ENCODE measurements at regions not wholly inside any gene's neighbourhood (a gene's known extent, or its start where the extent isn't known, plus 50 kb on each side); places are given as distances from the start of the nearest gene placed in this dataset.
"Not testable (repeated sequence)": the region's sequence is repeated elsewhere in the genome, so short reads cannot be mapped to it uniquely, and the experiment has no call there.

- Histone ChIP-seq H3K4me3 (ENCODE audit: low read length) (no peak overlapping the region), H3K4me1 (ENCODE audit: control insufficient read depth, insufficient read depth, low read length) (peaks cover 14% of the 10 kb centered on the region), H3K27ac (ENCODE audit: low read length) (no peak overlapping the region), H3K9me3 (replicated peaks; ENCODE audit: control insufficient read depth, low read depth, low read length) (no peaks in the 10 kb centered on the region), H3K36me3 (ENCODE audit: control insufficient read depth, insufficient read depth, low read length) (no peaks in the 10 kb centered on the region), H3K27me3 (ENCODE audit: control insufficient read depth, insufficient read depth, low read length) (peaks cover 27% of the 10 kb centered on the region)
- WGBS (ENCODE audit: insufficient coverage) = 1% methylated on average over 44 of the region's 44 CpGs
- peak; percentile 1 for DNase-seq
Observed at GRCh38 chr9:97220894-97221477, 86.5 kb upstream of the CCDC180 start.

GRCh38 chr9:97220396-97220795 is 87.1 kb upstream of the CCDC180 start:
- not testable (repeated sequence) for H3K9me3 ChIP-seq (replicated peaks; ENCODE audit: control insufficient read depth, low read depth, low read length); H3K36me3 ChIP-seq (ENCODE audit: control insufficient read depth, insufficient read depth, low read length); DNase-seq; H3K4me3 ChIP-seq (ENCODE audit: low read length); H3K27ac ChIP-seq (ENCODE audit: low read length)
- H3K27me3 ChIP-seq (ENCODE audit: control insufficient read depth, insufficient read depth, low read length) = peaks cover 27% of the 10 kb centered on the region
- no CpG with 5 or more reads among the region's 3 CpGs for WGBS (ENCODE audit: insufficient coverage)
- H3K4me1 ChIP-seq (ENCODE audit: control insufficient read depth, insufficient read depth, low read length) = peaks cover 14% of the 10 kb centered on the region

DNA sequence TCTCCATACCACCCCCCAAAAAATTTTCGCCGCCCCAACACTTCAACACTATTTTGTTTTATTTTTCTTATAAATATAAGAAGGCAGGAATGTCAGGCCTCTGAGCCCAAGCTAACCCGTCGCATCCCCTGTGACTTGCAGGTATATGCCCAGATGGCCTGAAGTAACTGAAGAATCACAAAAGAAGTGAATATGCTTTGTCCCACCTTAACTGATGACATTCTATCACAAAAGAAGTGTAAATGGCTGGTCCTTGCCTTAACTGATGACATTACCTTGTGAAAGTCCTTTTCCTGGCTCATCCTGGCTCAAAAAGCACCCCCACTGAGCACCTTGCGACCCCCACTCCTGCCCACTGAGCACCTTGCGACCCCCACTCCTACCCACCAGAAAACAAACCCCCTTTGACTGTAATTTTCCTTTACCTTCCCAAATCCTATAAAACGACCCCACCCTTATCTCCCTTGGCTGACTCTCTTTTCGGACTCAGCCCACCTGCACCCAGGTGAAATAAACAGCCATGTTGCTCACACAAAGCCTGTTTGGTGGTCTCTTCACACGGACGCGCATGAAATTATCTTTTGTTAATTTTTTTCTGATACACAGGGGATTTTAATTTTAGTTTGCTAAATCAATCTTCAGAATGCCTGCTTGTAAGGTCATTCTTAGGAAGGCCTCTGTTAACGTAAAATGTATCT is 87.9 kb upstream of the CCDC180 start:
- H3K4me3 ChIP-seq (ENCODE audit: low read length); H3K36me3 ChIP-seq (ENCODE audit: control insufficient read depth, insufficient read depth, low read length); DNase-seq; H3K27ac ChIP-seq (ENCODE audit: low read length); H3K9me3 ChIP-seq (replicated peaks; ENCODE audit: control insufficient read depth, low read depth, low read length): not testable (repeated sequence)
- WGBS (ENCODE audit: insufficient coverage) = no CpG with 5 or more reads among the region's 12 CpGs
- peaks cover 28% of the 10 kb centered on the region for H3K27me3 ChIP-seq (ENCODE audit: control insufficient read depth, insufficient read depth, low read length)
- peaks cover 14% of the 10 kb centered on the region for H3K4me1 ChIP-seq (ENCODE audit: control insufficient read depth, insufficient read depth, low read length)

DNA sequence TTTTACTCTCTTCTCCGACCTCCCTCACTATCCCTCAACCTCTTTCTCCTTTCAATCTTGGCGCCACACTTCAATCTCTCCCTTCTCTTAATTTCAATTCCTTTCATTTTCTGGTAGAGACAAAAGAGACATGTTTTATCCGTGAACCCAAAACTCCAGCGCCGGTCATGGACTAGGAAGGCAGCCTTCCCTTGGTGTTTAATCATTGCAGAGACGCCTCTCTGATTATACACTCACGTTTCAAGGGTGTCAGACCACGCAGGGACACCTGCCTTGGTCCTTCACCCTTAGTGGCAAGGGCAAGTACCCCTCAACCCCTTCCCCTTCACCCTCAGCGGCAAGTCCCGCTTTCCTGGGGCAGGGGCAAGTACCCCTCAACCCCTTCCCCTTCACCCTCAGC is 92.3 kb upstream of the CCDC180 start:
- not testable (repeated sequence) for H3K4me3 ChIP-seq (ENCODE audit: low read length); H3K36me3 ChIP-seq (ENCODE audit: control insufficient read depth, insufficient read depth, low read length); H3K27ac ChIP-seq (ENCODE audit: low read length); H3K4me1 ChIP-seq (ENCODE audit: control insufficient read depth, insufficient read depth, low read length); H3K9me3 ChIP-seq (replicated peaks; ENCODE audit: control insufficient read depth, low read depth, low read length); DNase-seq
- WGBS (ENCODE audit: insufficient coverage) = 85% methylated on average over 2 of the region's 10 CpGs
- H3K27me3 ChIP-seq (ENCODE audit: control insufficient read depth, insufficient read depth, low read length) = peaks cover 11% of the 10 kb centered on the region

DNA sequence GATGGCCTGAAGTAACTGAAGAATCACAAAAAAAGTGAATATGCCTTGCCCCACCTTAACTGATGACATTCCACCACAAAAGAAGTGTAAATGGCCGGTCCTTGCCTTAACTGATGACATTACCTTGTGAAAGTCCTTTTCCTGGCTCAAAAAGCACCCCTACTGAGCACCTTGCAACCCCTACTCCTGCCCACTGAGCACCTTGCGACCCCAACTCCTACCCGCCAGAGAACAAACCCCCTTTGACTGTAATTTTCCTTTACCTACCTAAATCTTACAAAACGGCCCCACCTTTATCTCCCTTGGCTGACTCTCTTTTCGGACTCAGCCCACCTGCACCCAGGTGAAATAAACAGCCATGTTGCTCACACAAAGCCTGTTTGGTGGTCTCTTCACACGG is 92.9 kb upstream of the CCDC180 start:
- not testable (repeated sequence) for H3K4me3 ChIP-seq (ENCODE audit: low read length); H3K9me3 ChIP-seq (replicated peaks; ENCODE audit: control insufficient read depth, low read depth, low read length); H3K27me3 ChIP-seq (ENCODE audit: control insufficient read depth, insufficient read depth, low read length); H3K27ac ChIP-seq (ENCODE audit: low read length); DNase-seq; H3K36me3 ChIP-seq (ENCODE audit: control insufficient read depth, insufficient read depth, low read length); H3K4me1 ChIP-seq (ENCODE audit: control insufficient read depth, insufficient read depth, low read length)
- 71% methylated on average over 4 of the region's 6 CpGs for WGBS (ENCODE audit: insufficient coverage)

DNA sequence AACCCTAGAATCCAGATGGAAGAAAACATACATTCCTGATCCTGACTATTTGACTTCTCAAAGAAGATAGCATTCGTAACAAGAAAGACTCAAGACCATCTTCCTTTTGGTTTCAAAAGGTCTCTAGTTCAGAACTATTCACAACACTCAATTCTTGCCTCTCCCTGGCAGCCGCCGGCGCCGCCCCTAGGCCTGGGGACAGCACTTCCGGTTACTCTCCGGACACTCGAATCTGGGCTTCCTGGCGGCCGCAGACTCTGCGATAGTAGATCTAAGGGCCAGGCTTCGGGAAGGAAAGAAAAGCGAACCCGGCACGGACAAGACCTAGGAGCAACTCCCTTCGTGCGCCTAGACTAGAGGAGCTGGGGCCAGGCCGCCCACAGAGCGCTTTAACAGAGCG is 107.8 kb upstream of the CCDC180 start:
- H3K27me3 ChIP-seq (ENCODE audit: control insufficient read depth, insufficient read depth, low read length); DNase-seq; H3K27ac ChIP-seq (ENCODE audit: low read length); H3K9me3 ChIP-seq (replicated peaks; ENCODE audit: control insufficient read depth, low read depth, low read length); H3K4me3 ChIP-seq (ENCODE audit: low read length); H3K4me1 ChIP-seq (ENCODE audit: control insufficient read depth, insufficient read depth, low read length); H3K36me3 ChIP-seq (ENCODE audit: control insufficient read depth, insufficient read depth, low read length): not testable (repeated sequence)
- WGBS (ENCODE audit: insufficient coverage) = 100% methylated on average over 7 of the region's 20 CpGs

DNA sequence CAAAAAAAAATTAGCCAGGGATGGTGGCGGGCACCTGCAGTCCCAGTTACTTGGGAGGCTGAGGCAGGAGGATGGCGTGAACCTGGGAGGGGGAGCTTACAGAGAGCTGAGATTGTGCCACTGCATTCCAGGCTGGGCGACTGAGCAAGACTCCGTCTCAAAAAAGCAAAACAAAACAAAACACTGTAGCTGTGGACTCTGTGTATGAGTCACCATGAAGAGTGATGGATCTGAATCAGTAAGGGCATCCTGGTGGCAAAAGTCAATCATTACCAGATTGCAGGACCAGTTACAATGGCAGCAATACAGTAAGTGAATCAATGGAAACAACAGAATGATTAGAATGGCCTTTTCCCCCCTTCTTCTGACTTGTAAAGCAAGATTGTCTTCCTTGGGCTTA is 113.7 kb upstream of the CCDC180 start:
- H3K36me3 ChIP-seq (ENCODE audit: control insufficient read depth, insufficient read depth, low read length); DNase-seq; H3K4me3 ChIP-seq (ENCODE audit: low read length); H3K27me3 ChIP-seq (ENCODE audit: control insufficient read depth, insufficient read depth, low read length); H3K27ac ChIP-seq (ENCODE audit: low read length); H3K4me1 ChIP-seq (ENCODE audit: control insufficient read depth, insufficient read depth, low read length); H3K9me3 ChIP-seq (replicated peaks; ENCODE audit: control insufficient read depth, low read depth, low read length): not testable (repeated sequence)
- no CpG with 5 or more reads among the region's 4 CpGs for WGBS (ENCODE audit: insufficient coverage)

DNA sequence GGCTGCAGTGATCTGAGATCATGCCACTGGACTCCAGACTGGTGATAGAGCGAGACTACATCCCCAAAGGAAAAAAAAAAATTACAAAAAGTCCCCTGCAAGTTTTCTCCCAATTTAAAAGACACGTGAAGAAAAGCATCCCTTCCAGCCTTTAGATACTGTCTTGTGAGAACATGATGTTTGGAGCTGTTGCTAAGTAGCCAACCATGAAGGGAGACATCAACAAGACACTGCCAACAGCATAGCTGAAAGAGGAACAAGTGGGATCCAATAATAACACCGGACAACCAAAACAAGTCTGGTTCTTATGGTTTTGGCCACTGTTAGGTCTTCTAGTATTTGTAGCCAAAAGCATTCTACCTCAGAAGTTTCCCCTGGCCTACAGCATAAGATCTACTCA is 118.9 kb upstream of the CCDC180 start:
- no peak overlapping the region for H3K4me3 ChIP-seq (ENCODE audit: low read length)
- WGBS (ENCODE audit: insufficient coverage) = no CpG with 5 or more reads among the region's 3 CpGs
- no peaks in the 10 kb centered on the region for H3K4me1 ChIP-seq (ENCODE audit: control insufficient read depth, insufficient read depth, low read length)
- peak; percentile 19 for DNase-seq
- no peaks in the 10 kb centered on the region for H3K36me3 ChIP-seq (ENCODE audit: control insufficient read depth, insufficient read depth, low read length)
- H3K27me3 ChIP-seq (ENCODE audit: control insufficient read depth, insufficient read depth, low read length) = no peaks in the 10 kb centered on the region
- H3K27ac ChIP-seq (ENCODE audit: low read length) = no peak overlapping the region
- no peaks in the 10 kb centered on the region for H3K9me3 ChIP-seq (replicated peaks; ENCODE audit: control insufficient read depth, low read depth, low read length)

GRCh38 chr9:97187706-97188105 is 119.8 kb upstream of the CCDC180 start:
- no CpG with 5 or more reads among the region's 1 CpG for WGBS (ENCODE audit: insufficient coverage)
- DNase-seq = peak; percentile 32
- H3K4me1 ChIP-seq (ENCODE audit: control insufficient read depth, insufficient read depth, low read length); H3K27ac ChIP-seq (ENCODE audit: low read length); H3K27me3 ChIP-seq (ENCODE audit: control insufficient read depth, insufficient read depth, low read length); H3K4me3 ChIP-seq (ENCODE audit: low read length); H3K36me3 ChIP-seq (ENCODE audit: control insufficient read depth, insufficient read depth, low read length); H3K9me3 ChIP-seq (replicated peaks; ENCODE audit: control insufficient read depth, low read depth, low read length): not testable (repeated sequence)

- DNase-seq = no peak
- H3K4me1 ChIP-seq (ENCODE audit: control insufficient read depth, insufficient read depth, low read length) = no peaks in the 10 kb centered on the region
- H3K4me3 ChIP-seq (ENCODE audit: low read length) = no peak overlapping the region
- WGBS (ENCODE audit: insufficient coverage) = no CpG with 5 or more reads among the region's 1 CpG
- no peak overlapping the region for H3K27ac ChIP-seq (ENCODE audit: low read length)
- H3K9me3 ChIP-seq (replicated peaks; ENCODE audit: control insufficient read depth, low read depth, low read length) = no peaks in the 10 kb centered on the region
- no peaks in the 10 kb centered on the region for H3K36me3 ChIP-seq (ENCODE audit: control insufficient read depth, insufficient read depth, low read length)
- H3K27me3 ChIP-seq (ENCODE audit: control insufficient read depth, insufficient read depth, low read length) = no peaks in the 10 kb centered on the region
Observed at GRCh38 chr9:97186493-97186892, 121.0 kb upstream of the CCDC180 start.

DNA sequence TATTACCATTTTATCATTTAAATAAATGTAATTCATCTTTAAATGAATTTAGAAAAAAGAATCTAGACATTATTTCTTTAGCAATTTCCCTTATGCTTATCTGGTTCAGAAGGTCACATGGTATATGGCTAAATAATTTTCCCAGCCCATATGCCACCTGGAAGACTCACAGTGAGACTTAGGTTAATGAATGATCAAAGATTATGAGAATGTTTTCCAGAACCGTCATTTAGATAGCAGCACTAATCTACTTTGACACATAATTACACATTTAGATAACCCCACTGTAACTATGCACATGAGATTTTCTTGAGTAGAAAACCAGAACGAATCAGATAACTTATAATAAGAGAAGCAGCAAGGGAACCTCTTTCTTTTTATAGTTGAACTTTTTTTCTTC is 124.9 kb upstream of the CCDC180 start:
- H3K27ac ChIP-seq (ENCODE audit: low read length); H3K4me1 ChIP-seq (ENCODE audit: control insufficient read depth, insufficient read depth, low read length); H3K4me3 ChIP-seq (ENCODE audit: low read length); H3K9me3 ChIP-seq (replicated peaks; ENCODE audit: control insufficient read depth, low read depth, low read length); H3K36me3 ChIP-seq (ENCODE audit: control insufficient read depth, insufficient read depth, low read length); H3K27me3 ChIP-seq (ENCODE audit: control insufficient read depth, insufficient read depth, low read length); DNase-seq: not testable (repeated sequence)
- WGBS (ENCODE audit: insufficient coverage) = no CpG with 5 or more reads among the region's 2 CpGs
